SK-N-MC (cell line): ENCODE measurements at regions not wholly inside any gene's neighbourhood (a gene's known extent, or its start where the extent isn't known, plus 50 kb on each side); places are given as distances from the start of the nearest gene placed in this dataset.

Experiments used
- DNase-seq: peaks from one replicate; pipeline ENCODE4 v3.0.0-alpha.2; 2011; ENCODE audit warnings: low read depth, low spot score
- H3K27ac ChIP-seq: fragments of 200-600 bp; sonication (generic); 2 replicates; pipeline ENCODE4 v1.5.1; 2016; ENCODE audit warnings: mixed run types
- H3K36me3 ChIP-seq: fragments of 200-600 bp; sonication (generic); 2 replicates; pipeline ENCODE4 v1.6.1; 2017; ENCODE audit warnings: antibody characterized with exemption, low read length, mixed read lengths; ENCODE audit not compliant: insufficient read depth
- H3K4me3 ChIP-seq: fragments of 200-600 bp; sonication (generic); 2 replicates; pipeline ENCODE4 v1.5.1; 2016
- H3K9ac ChIP-seq: fragments of 200-600 bp; sonication (generic); 2 replicates; pipeline ENCODE4 v1.8.0; 2017; ENCODE audit warnings: mixed run types, mixed read lengths; ENCODE audit not compliant: insufficient read length
- H3K9me3 ChIP-seq: fragments of 200-600 bp; sonication (generic); 2 replicates; pipeline ENCODE4 v1.6.1; 2017; ENCODE audit warnings: low read depth, mild to moderate bottlenecking, antibody characterized with exemption, low read length, moderate library complexity, mixed read lengths
- EZH2 ChIP-seq: fragments of 200-600 bp; sonication (generic); IDR thresholded peaks from one replicate; pipeline ENCODE4 v1.6.1; 2017; ENCODE audit warnings: antibody characterized with exemption
- FOXP2 ChIP-seq: optimal IDR thresholded peaks from 2 replicates; pipeline ENCODE3; 2011; ENCODE audit warnings: mild to moderate bottlenecking, moderate library complexity; ENCODE audit not compliant: insufficient read depth; ENCODE audit errors: extremely low read length, control extremely low read depth
- POLR2AphosphoS5 ChIP-seq: IDR thresholded peaks from 2 replicates; pipeline ENCODE4 v1.6.1; 2012; ENCODE audit warnings: mild to moderate bottlenecking, low read depth, low read length, borderline replicate concordance

DNA sequence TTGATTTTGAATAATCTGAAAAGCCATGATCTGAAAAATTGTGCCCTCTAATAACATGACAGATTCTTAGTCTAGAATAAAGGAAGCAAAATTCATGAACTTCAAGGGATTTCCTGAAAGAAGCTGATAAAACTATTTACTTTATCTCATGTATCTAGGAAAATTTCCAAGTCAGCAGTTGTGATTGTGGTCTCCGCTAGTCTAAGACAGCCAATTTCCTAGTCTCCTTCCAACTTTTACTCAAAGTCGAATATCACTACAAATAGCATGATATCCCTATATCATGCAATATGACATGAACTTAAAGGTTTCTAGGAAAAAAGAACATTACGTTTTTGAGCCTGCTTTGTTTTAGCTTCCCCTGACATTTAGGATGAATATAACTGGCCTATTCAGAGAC, 202.1 kb upstream of the GHITM start:
- DNase-seq, result no peak
- TF ChIP-seq POLR2AphosphoS5 (no peak), EZH2 (no peak), FOXP2 (no peak)

GRCh38 chr10:83937826-83938225, 201.5 kb upstream of the GHITM start:
- Histone ChIP-seq H3K9me3 (no peaks in the 10 kb centered on the region), H3K4me3 (no peak overlapping the region), H3K9ac (no peak overlapping the region), H3K27ac (no peak overlapping the region), H3K36me3 (no peaks in the 10 kb centered on the region)
- no peak for TF ChIP-seq POLR2AphosphoS5
- no peak for DNase-seq

More for the DNA sequence above, 202.1 kb upstream of the GHITM start:
- H3K9me3 ChIP-seq, result no peaks in the 10 kb centered on the region
- H3K36me3 ChIP-seq, result no peaks in the 10 kb centered on the region
- H3K9ac ChIP-seq, result no peak overlapping the region
- H3K27ac ChIP-seq, result no peak overlapping the region
- H3K4me3 ChIP-seq, result no peak overlapping the region

DNA sequence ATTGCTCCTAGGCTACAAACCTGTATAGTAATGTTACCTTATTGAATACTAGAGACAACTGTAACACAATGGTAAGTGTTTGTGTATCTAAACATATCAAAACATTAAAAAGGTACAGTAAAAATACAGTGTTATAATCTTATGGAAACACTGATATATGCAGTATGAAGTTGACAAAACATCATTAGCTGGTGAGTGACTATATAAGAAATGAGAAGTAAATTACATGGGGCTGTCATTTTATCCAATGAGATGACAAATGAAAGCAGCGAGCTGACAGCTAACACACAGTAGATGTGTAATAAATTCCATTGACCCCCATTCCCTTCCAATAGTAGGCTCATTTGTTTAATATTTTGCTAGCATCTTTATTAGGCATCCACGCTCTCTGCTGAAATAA, 198.1 kb upstream of the GHITM start:
- no peak overlapping the region for H3K4me3 ChIP-seq
- H3K9ac ChIP-seq, result no peak overlapping the region
- no peak for DNase-seq
- H3K36me3 ChIP-seq, result no peaks in the 10 kb centered on the region
- no peak overlapping the region for H3K27ac ChIP-seq
- no peaks in the 10 kb centered on the region for H3K9me3 ChIP-seq
- TF ChIP-seq POLR2AphosphoS5, result no peak

DNA sequence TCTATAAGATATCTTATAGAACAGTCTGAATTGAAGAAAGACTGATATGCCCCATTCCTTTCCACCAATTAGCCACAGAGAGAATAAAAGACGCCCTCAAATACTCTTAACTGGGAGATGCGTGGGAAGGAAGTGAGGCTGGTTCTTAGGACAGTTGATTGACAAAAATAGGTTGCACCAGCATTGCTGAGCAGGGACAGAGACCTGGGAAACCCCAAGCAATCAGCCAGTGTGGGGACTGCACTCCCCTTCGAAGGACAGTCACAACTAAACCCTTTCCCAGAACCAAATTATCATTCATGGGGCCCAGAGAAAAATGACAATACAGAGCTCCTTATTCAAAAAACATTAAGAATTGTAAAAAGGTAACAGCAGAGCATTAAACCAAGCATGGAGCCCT, 196.9 kb upstream of the GHITM start:
- no peak for DNase-seq
- H3K36me3 ChIP-seq, result no peaks in the 10 kb centered on the region
- H3K9me3 ChIP-seq, result no peaks in the 10 kb centered on the region
- no peak for TF ChIP-seq FOXP2
- no peak for TF ChIP-seq POLR2AphosphoS5
- no peak for TF ChIP-seq EZH2
- no peak overlapping the region for H3K27ac ChIP-seq
- H3K9ac ChIP-seq, result no peak overlapping the region
- no peak overlapping the region for H3K4me3 ChIP-seq

GRCh38 chr10:83943049-83943448, 196.3 kb upstream of the GHITM start:
- Histone ChIP-seq H3K9ac (no peak overlapping the region), H3K9me3 (no peaks in the 10 kb centered on the region), H3K4me3 (no peak overlapping the region), H3K36me3 (no peaks in the 10 kb centered on the region), H3K27ac (no peak overlapping the region)
- TF ChIP-seq POLR2AphosphoS5 (no peak), FOXP2 (no peak), EZH2 (no peak)
- no peak for DNase-seq

DNA sequence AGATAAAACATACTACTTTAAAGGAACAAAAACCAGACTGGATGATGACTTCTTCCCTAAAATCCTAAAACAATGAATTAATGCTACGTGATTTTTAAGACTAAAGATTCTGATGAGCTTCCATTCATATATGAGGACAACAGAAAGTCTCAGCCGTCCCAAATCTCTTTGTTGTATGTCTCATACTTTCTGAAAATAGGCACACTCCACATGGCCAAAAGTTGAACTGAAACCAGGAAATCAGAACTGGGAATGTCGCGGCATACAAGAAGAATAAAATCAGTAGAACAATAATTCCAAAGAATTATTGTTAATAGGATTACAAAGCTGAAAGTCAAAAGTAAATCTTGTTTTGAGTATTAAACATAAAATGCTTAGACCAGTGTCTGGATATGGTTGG, 195.4 kb upstream of the GHITM start:
- no peak for TF ChIP-seq EZH2
- no peak for TF ChIP-seq FOXP2
- TF ChIP-seq POLR2AphosphoS5, result no peak
- Histone ChIP-seq H3K4me3 (no peak overlapping the region), H3K36me3 (no peaks in the 10 kb centered on the region)

DNA sequence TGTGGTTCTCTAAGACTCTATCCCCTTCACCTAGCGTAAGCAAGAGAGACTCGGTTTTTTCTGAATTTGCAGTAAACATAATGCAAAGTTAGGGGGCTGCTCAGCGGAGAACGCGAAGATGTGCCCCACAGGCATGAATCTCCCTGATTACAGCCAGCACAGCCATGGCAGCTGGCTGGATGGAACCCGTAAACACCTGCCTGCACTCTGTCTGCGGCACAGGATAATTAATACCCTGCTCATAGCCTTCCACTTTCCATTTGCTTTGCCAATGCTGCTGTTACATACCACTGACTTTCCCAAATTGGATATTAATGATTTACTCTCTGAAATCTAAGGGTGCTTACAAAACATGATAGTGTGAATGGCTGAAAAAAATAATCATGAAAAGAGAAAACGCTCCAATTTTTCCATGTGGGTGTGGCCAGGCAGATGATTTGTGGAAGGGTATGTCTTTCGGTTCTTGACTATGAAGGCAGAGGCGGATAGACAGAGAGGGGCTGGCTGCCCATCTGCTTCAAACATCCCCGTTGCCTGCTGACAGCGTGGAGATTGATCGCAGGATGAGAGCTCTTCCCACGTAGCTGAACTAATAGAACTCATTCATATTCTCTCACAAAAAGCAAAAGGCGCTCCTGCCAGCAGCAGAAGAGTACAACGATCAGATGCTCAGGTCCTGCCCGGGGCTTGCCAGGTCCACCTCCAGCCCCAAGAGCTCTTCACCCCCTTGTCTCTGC, 193.2 kb upstream of the GHITM start:
- H3K27ac ChIP-seq, result no peak overlapping the region
- H3K36me3 ChIP-seq, result no peaks in the 10 kb centered on the region
- no peaks in the 10 kb centered on the region for H3K9me3 ChIP-seq
- TF ChIP-seq EZH2 (no peak), POLR2AphosphoS5 (no peak), FOXP2 (no peak)
- no peak for DNase-seq
- no peak overlapping the region for H3K4me3 ChIP-seq
- H3K9ac ChIP-seq, result no peak overlapping the region

More for the DNA sequence above, 195.4 kb upstream of the GHITM start:
- H3K9me3 ChIP-seq, result no peaks in the 10 kb centered on the region
- H3K9ac ChIP-seq, result no peak overlapping the region
- no peak for DNase-seq
- H3K27ac ChIP-seq, result no peak overlapping the region

GRCh38 chr10:83952314-83952713, 187.0 kb upstream of the GHITM start:
- H3K9ac ChIP-seq, result no peak overlapping the region
- no peak for DNase-seq
- no peaks in the 10 kb centered on the region for H3K36me3 ChIP-seq
- H3K27ac ChIP-seq, result no peak overlapping the region
- H3K9me3 ChIP-seq, result no peaks in the 10 kb centered on the region
- TF ChIP-seq POLR2AphosphoS5, result no peak
- TF ChIP-seq FOXP2, result no peak
- TF ChIP-seq EZH2, result no peak
- no peak overlapping the region for H3K4me3 ChIP-seq

- no peak for DNase-seq
- Histone ChIP-seq H3K27ac (no peak overlapping the region), H3K9me3 (no peaks in the 10 kb centered on the region), H3K4me3 (no peak overlapping the region), H3K9ac (no peak overlapping the region), H3K36me3 (no peaks in the 10 kb centered on the region)
- TF ChIP-seq FOXP2 (no peak), EZH2 (no peak), POLR2AphosphoS5 (no peak)
These were observed 185.7 kb upstream of the GHITM start for GRCh38 chr10:83953589-83953988.
